HG02943 (cell line): ENCODE measurements at regions not wholly inside any gene's neighbourhood (a gene's known extent, or its start where the extent isn't known, plus 50 kb on each side); places are given as distances from the start of the nearest gene placed in this dataset.
"Not testable (repeated sequence)": the region's sequence is repeated elsewhere in the genome, so short reads cannot be mapped to it uniquely, and the experiment has no call there.

Source experiments
- ATAC-seq: cut with Tn5 transposase; IDR thresholded peaks from one replicate; pipeline ENCODE4 v1.9.1; 2021; ENCODE audit warnings: mild to moderate bottlenecking, low read depth, moderate library complexity; ENCODE audit not compliant: unreplicated experiment

- no peak for ATAC-seq
These were observed 240.9 kb upstream of the ZNF521 start for GRCh38 chr18:25592804-25593360.

- no peak for ATAC-seq
These were observed 238.5 kb upstream of the ZNF521 start for GRCh38 chr18:25590456-25590855.

- no peak for ATAC-seq
These were observed 235.6 kb upstream of the ZNF521 start for GRCh38 chr18:25587545-25587944.

- no peak for ATAC-seq
These were observed 217.0 kb upstream of the ZNF521 start for GRCh38 chr18:25568986-25569385.

- ATAC-seq, result no peak
These were observed 212.1 kb upstream of the ZNF521 start for GRCh38 chr18:25563816-25564683.

GRCh38 chr18:25563346-25563745 is 211.4 kb upstream of the ZNF521 start:
- no peak for ATAC-seq

- no peak for ATAC-seq
These were observed 210.0 kb upstream of the ZNF521 start for GRCh38 chr18:25561918-25562317.

- ATAC-seq, result no peak
These were observed 208.4 kb upstream of the ZNF521 start for GRCh38 chr18:25560369-25560768.

- ATAC-seq, result no peak
These were observed 205.0 kb upstream of the ZNF521 start for GRCh38 chr18:25557011-25557410.

GRCh38 chr18:25553631-25554263 is 201.8 kb upstream of the ZNF521 start:
- no peak for ATAC-seq

GRCh38 chr18:25544546-25545287 is 192.8 kb upstream of the ZNF521 start:
- no peak for ATAC-seq

- ATAC-seq, result no peak
These were observed 186.4 kb upstream of the ZNF521 start for GRCh38 chr18:25538175-25538922.

GRCh38 chr18:25535495-25535894 is 183.5 kb upstream of the ZNF521 start:
- no peak for ATAC-seq

- ATAC-seq, result no peak
These were observed 182.4 kb upstream of the ZNF521 start for GRCh38 chr18:25534401-25534800.

GRCh38 chr18:25533218-25533617 is 181.3 kb upstream of the ZNF521 start:
- no peak for ATAC-seq

- ATAC-seq, result no peak
These were observed 179.2 kb upstream of the ZNF521 start for GRCh38 chr18:25531207-25531606.

GRCh38 chr18:25525789-25526188 is 173.8 kb upstream of the ZNF521 start:
- ATAC-seq, result not testable (repeated sequence)

- peak; percentile 98 for ATAC-seq
These were observed 166.7 kb upstream of the ZNF521 start for GRCh38 chr18:25518716-25519053.

GRCh38 chr18:25517881-25518715 is 166.1 kb upstream of the ZNF521 start:
- peak; percentile 29 for ATAC-seq
